HepG2 (cell line): ENCODE measurements at regions not wholly inside any gene's neighbourhood (a gene's known extent, or its start where the extent isn't known, plus 50 kb on each side); places are given as distances from the start of the nearest gene placed in this dataset.

Experiments
- ATAC-seq: fragments of 200-7000 bp; cut with Tn5 transposase; 3 replicates; pipeline ENCODE4 v1.9.1; 2020; ENCODE audit warnings: mild to moderate bottlenecking, moderate library complexity
- BruUV-seq: library from RNA; stranded (reverse); fragments of 400-500 nt; replicated peaks from 2 replicates; lab custom pipeline; 2021; lab: Mats Ljungman, UMichigan
- CTCF ChIA-PET: fragments of 300-600 bp; formaldehyde crosslinking; extraction: SDS; loops from one replicate; lab custom pipeline; 2021; ENCODE audit warnings: low total read pairs, inconsistent platforms, low intra/inter-chr PET ratio; lab: Yijun Ruan, JAX
- POLR2A ChIA-PET: fragments of 350-600 bp; sonication (Branson Sonifier 250); formaldehyde crosslinking; loops from one replicate; lab custom pipeline; 2020; ENCODE audit warnings: antibody characterized with exemption, inconsistent platforms; lab: Yijun Ruan, JAX
- DNase-seq: peaks from one replicate; pipeline ENCODE4 v3.0.0-alpha.2; 2015; ENCODE audit warnings: low spot score
- FAIRE-seq: peaks from 3 replicates; lab custom pipeline; 2011; peaks lifted over from hg19 to GRCh38; lab: Jason Lieb, UNC
- H2AFZ ChIP-seq: one replicate; pipeline ENCODE4 v1.6.1; 2011; ENCODE audit warnings: low read length, inconsistent platforms
- H3K27ac ChIP-seq: fragments of 300-600 bp; 3 replicates; pipeline ENCODE4 v1.8.0; 2011; ENCODE audit warnings: mixed run types, mild to moderate bottlenecking, mixed read lengths, low read length, inconsistent platforms; ENCODE audit not compliant: insufficient read depth; ENCODE audit errors: extremely low read length
- H3K27me3 ChIP-seq, 2 experiments: fragments of 200-600 bp in 1 of 2; 2 replicates in 1 of 2; 3 replicates in 1 of 2; pipeline versions ENCODE4 v1.6.0 to v1.8.0; 2011; ENCODE audit warnings: low read length in 2 of 2, mild to moderate bottlenecking in 2 of 2, moderate library complexity in 2 of 2, inconsistent platforms in 1 of 2; ENCODE audit not compliant: insufficient read depth in 2 of 2, control insufficient read depth in 1 of 2
- H3K36me3 ChIP-seq, 2 experiments: fragments of 200-600 bp in 1 of 2; replicated peaks in 1 of 2; 2 replicates in 1 of 2; 3 replicates in 1 of 2; pipeline versions ENCODE4 v1.5.1 to v1.8.0; 2011; ENCODE audit warnings: low read length in 2 of 2, inconsistent platforms in 1 of 2; ENCODE audit not compliant: insufficient read depth in 2 of 2, control insufficient read depth in 1 of 2
- H3K4me1 ChIP-seq: 2 replicates; pipeline ENCODE4 v1.5.1; 2012; ENCODE audit warnings: low read length, inconsistent platforms; ENCODE audit not compliant: insufficient read depth
- H3K4me2 ChIP-seq: 2 replicates; pipeline ENCODE4 v1.6.0; 2011; ENCODE audit warnings: low read depth, low read length, inconsistent platforms
- H3K4me3 ChIP-seq, 3 experiments: fragments of 200-600 bp in 1 of 3; sonication (generic), shearing (Covaris generic) in 1 of 3; replicated peaks in 1 of 3; 2 replicates each; pipeline ENCODE4 v1.5.1; 2011 to 2016; ENCODE audit warnings: low read length in 3 of 3, inconsistent platforms in 2 of 3, low read depth in 2 of 3, mild to moderate bottlenecking in 2 of 3, control low read depth in 1 of 3, mixed read lengths in 1 of 3; ENCODE audit not compliant: insufficient read depth in 1 of 3
- H3K79me2 ChIP-seq: one replicate; pipeline ENCODE4 v1.6.1; 2011; ENCODE audit warnings: low read length, inconsistent platforms; ENCODE audit not compliant: insufficient read depth
- H3K9ac ChIP-seq: 2 replicates; pipeline ENCODE4 v1.6.0; 2011; ENCODE audit warnings: mild to moderate bottlenecking, low read depth, low read length, inconsistent platforms; ENCODE audit not compliant: insufficient read depth
- H3K9me3 ChIP-seq: 2 replicates; pipeline ENCODE4 v1.5.1; 2012; ENCODE audit warnings: mild to moderate bottlenecking, low read length
- H4K20me1 ChIP-seq: 2 replicates; pipeline ENCODE4 v1.6.0; 2011; ENCODE audit warnings: inconsistent platforms, mild to moderate bottlenecking, low read length, moderate library complexity; ENCODE audit not compliant: insufficient read depth
- AGO1 ChIP-seq: fragments of 200-400 bp; formaldehyde crosslinking; IDR thresholded peaks from 2 replicates; pipeline ENCODE4 v1.6.1; 2017; ENCODE audit warnings: mild to moderate bottlenecking, low read depth, low read length, moderate library complexity; ENCODE audit not compliant: poor library complexity, severe bottlenecking
- ATF4 ChIP-seq, 2 experiments: fragments of 450-650 bp in 1 of 2; sonication (generic) in 1 of 2; formaldehyde crosslinking; IDR thresholded peaks; 2 replicates each; pipeline versions ENCODE4 v1.5.0 to v1.8.0; 2020 to 2022; ENCODE audit warnings: mild to moderate bottlenecking in 1 of 2, missing genetic modification reagents in 1 of 2
- ATRX ChIP-seq: sonication (generic); formaldehyde crosslinking; IDR thresholded peaks from 2 replicates; pipeline ENCODE4 v1.4.0; 2020; ENCODE audit warnings: missing genetic modification reagents, borderline replicate concordance
- CBX1 ChIP-seq: IDR thresholded peaks from one replicate; pipeline ENCODE4 v1.6.1; 2016; ENCODE audit warnings: antibody characterized with exemption, low read depth
- DZIP1 ChIP-seq: sonication (generic); formaldehyde crosslinking; IDR thresholded peaks from 2 replicates; pipeline ENCODE4 v1.5.0; 2020; ENCODE audit warnings: mild to moderate bottlenecking, missing genetic modification reagents
- EP300 ChIP-seq, 3 experiments: sonication (generic) in 1 of 3; formaldehyde crosslinking in 1 of 3; IDR thresholded peaks; 2 replicates each; pipeline versions ENCODE4 v1.5.1 to v1.6.1; 2011 to 2020; ENCODE audit warnings: low read depth in 2 of 3, low read length in 2 of 3, borderline replicate concordance in 1 of 3, improper control_type of control experiment in 1 of 3, mild to moderate bottlenecking in 1 of 3, missing genetic modification reagents in 1 of 3, moderate library complexity in 1 of 3
- GFI1 ChIP-seq: sonication (generic); formaldehyde crosslinking; IDR thresholded peaks from 2 replicates; pipeline ENCODE4 v1.5.0; 2020; ENCODE audit warnings: missing genetic modification reagents, mild to moderate bottlenecking, borderline replicate concordance
- GLI4 ChIP-seq: sonication (generic); formaldehyde crosslinking; IDR thresholded peaks from 2 replicates; pipeline ENCODE4 v1.5.1; 2020; ENCODE audit warnings: missing genetic modification reagents, mild to moderate bottlenecking, moderate library complexity, borderline replicate concordance
- HHEX ChIP-seq: IDR thresholded peaks from 2 replicates; pipeline ENCODE4 v1.6.1; 2016; ENCODE audit warnings: control low read depth
- NCOR1 ChIP-seq: fragments of 200-600 bp; sonication (generic); IDR thresholded peaks from 2 replicates; pipeline ENCODE4 v1.7.0; 2017; ENCODE audit warnings: antibody characterized with exemption, low read length, borderline replicate concordance
- RBFOX2 ChIP-seq: fragments of 200-400 bp; formaldehyde crosslinking; IDR thresholded peaks from 2 replicates; pipeline ENCODE4 v1.6.1; 2017; ENCODE audit warnings: low read depth, mild to moderate bottlenecking, low read length
- RXRA ChIP-seq: sonication (generic); formaldehyde crosslinking; IDR thresholded peaks from 2 replicates; pipeline ENCODE4 v1.5.1; 2020; ENCODE audit warnings: missing genetic modification reagents
- SNAPC5 ChIP-seq: sonication (generic); formaldehyde crosslinking; IDR thresholded peaks from 2 replicates; pipeline ENCODE4 v1.8.1; 2023; ENCODE audit warnings: mild to moderate bottlenecking, missing genetic modification reagents, borderline replicate concordance
- SP4 ChIP-seq: sonication (generic); formaldehyde crosslinking; IDR thresholded peaks from 2 replicates; pipeline ENCODE4 v1.8.1; 2023; ENCODE audit warnings: mild to moderate bottlenecking, missing genetic modification reagents
- ZBTB43 ChIP-seq: sonication (generic); formaldehyde crosslinking; conservative IDR thresholded peaks from 2 replicates; pipeline ENCODE4 v1.4.0; 2020; ENCODE audit warnings: missing genetic modification reagents
- ZC3H4 ChIP-seq: sonication (generic); formaldehyde crosslinking; IDR thresholded peaks from 2 replicates; pipeline ENCODE4 v1.4.0; 2020; ENCODE audit warnings: missing genetic modification reagents, borderline replicate concordance
- ZNF207 ChIP-seq: fragments of 450-650 bp; IDR thresholded peaks from 2 replicates; pipeline ENCODE4 v1.6.1; 2016; ENCODE audit warnings: antibody characterized with exemption, borderline replicate concordance
- ZNF567 ChIP-seq: sonication (generic); formaldehyde crosslinking; IDR thresholded peaks from 2 replicates; pipeline ENCODE4 v1.8.1; 2023; ENCODE audit warnings: mild to moderate bottlenecking, missing genetic modification reagents, borderline replicate concordance
- ZNF746 ChIP-seq: sonication (generic); formaldehyde crosslinking; IDR thresholded peaks from 2 replicates; pipeline ENCODE4 v1.8.0; 2022; ENCODE audit warnings: mild to moderate bottlenecking, missing genetic modification reagents
- ZNF784 ChIP-seq: sonication (generic); formaldehyde crosslinking; IDR thresholded peaks from 2 replicates; pipeline ENCODE4 v1.5.1; 2020; ENCODE audit warnings: missing genetic modification reagents, mild to moderate bottlenecking, borderline replicate concordance
- WGBS: methylation state at CpG from one replicate; pipeline ENCODE4 v1.1.6; 2017; ENCODE audit warnings: low lambda C conversion rate; 5-methylcytosine and 5-hydroxymethylcytosine counted together
- in situ Hi-C: cut with HindIII; loops from 2 replicates; pipeline ENCODE4 v1.10.0; 2017; ENCODE audit warnings: low pct_unique_long_range_greater_than_20kb; ENCODE audit not compliant: extremely low pct_ligation_motif_present
- intact Hi-C: fragments of 100-400 bp; cut with micrococcal nuclease; formaldehyde crosslinking; loops from one replicate; pipeline ENCODE4 v1.10.0; 2022; ENCODE audit not compliant: unreplicated experiment

GRCh38 chr7:123360631-123361030 is 160.9 kb upstream of the SLC13A1 start:
- no TSS peak for BruUV-seq
- FAIRE-seq, result no peak

More at GRCh38 chr7:123360631-123361030, 160.9 kb upstream of the SLC13A1 start:
- no peak overlapping the region for H2AFZ ChIP-seq
- ATAC-seq, result no peak
- TF ChIP-seq RXRA (no peak), GLI4 (CRISPR knock-in tag) (no peak), ZNF207 (no peak), CBX1 (no peak), HHEX (CRISPR knock-in tag) (no peak), ATRX (CRISPR knock-in tag) (no peak), ZBTB43 (CRISPR knock-in tag) (no peak), GFI1 (CRISPR knock-in tag) (no peak), ZC3H4 (CRISPR knock-in tag) (no peak), ZNF746 (CRISPR knock-in tag) (no peak), AGO1 (no peak), NCOR1 (no peak), EP300 (IDR thresholded peaks at IDR 0.05; ENCODE audit: low read depth in 2 of 2, low read length in 2 of 2) (no peak), EP300 (CRISPR knock-in tag; IDR thresholded peaks at IDR 0.05; ENCODE audit: borderline replicate concordance) (no peak), ZNF784 (CRISPR knock-in tag) (no peak), SP4 (CRISPR knock-in tag) (no peak), SNAPC5 (CRISPR knock-in tag) (no peak), RBFOX2 (no peak), ATF4 (CRISPR knock-in tag; IDR thresholded peaks at IDR 0.05) (no peak), ZNF567 (no peak), DZIP1 (CRISPR knock-in tag) (no peak)
- TF ChIP-seq, all 625 proteins: peak for 0
- Histone ChIP-seq H3K36me3 (no peaks in the 10 kb centered on the region), H3K27ac (no peak overlapping the region), H3K4me1 (no peaks in the 10 kb centered on the region), H3K9me3 (no peaks in the 10 kb centered on the region), H3K9ac (no peak overlapping the region), H3K27me3 (no peaks in the 10 kb centered on the region), H3K4me3 (no peak overlapping the region), H4K20me1 (no peaks in the 10 kb centered on the region), H3K79me2 (no peaks in the 10 kb centered on the region), H3K4me2 (no peak overlapping the region)
- intact Hi-C loops (no loop called here), in situ Hi-C loops (no loop called here)
- DNase-seq, result no peak
- WGBS, result 0% methylated on average over 2 of the region's 2 CpGs
- ChIA-PET POLR2A (no interaction called here), CTCF (no interaction called here)
